NCI-H460 (cell line): ENCODE measurements at regions not wholly inside any gene's neighbourhood (a gene's known extent, or its start where the extent isn't known, plus 50 kb on each side); places are given as distances from the start of the nearest gene placed in this dataset.
"Not testable (repeated sequence)": the region's sequence is repeated elsewhere in the genome, so short reads cannot be mapped to it uniquely, and the experiment has no call there.

Source experiments
- DNase-seq: peaks from one replicate; pipeline ENCODE4 v3.0.0-alpha.2; 2016; ENCODE audit warnings: low read depth; ENCODE audit errors: extremely low read depth

DNA sequence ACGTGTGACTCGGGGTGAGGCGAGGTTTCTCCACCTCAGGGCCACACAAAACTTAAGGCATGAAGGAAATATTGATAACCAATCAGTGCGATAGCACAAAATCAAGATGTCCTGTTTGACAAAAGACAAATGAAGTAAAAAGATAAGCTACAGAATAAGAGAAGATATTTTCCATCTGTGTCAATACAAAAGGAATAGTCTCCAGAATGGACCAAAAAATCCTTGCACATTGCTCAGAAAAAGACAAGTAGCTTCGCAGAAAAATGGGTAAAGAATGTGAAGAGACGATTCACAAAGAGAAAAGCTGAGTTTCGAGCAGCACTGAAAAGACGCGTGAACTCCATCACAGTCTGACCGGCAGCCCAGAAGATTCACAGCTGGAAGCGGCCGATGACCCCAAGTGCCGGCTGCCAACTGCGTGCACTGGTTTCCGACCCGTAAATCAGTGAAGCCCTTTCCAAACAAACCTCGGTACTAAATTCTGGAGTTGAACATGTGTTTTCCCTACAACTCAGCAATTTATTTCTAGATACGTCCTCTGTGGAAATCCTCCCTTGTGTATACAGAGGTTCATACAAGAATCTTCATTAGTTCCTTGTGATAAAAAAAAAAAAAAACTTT is 308.4 kb downstream of the BRD1 start:
- no peak for DNase-seq

DNA sequence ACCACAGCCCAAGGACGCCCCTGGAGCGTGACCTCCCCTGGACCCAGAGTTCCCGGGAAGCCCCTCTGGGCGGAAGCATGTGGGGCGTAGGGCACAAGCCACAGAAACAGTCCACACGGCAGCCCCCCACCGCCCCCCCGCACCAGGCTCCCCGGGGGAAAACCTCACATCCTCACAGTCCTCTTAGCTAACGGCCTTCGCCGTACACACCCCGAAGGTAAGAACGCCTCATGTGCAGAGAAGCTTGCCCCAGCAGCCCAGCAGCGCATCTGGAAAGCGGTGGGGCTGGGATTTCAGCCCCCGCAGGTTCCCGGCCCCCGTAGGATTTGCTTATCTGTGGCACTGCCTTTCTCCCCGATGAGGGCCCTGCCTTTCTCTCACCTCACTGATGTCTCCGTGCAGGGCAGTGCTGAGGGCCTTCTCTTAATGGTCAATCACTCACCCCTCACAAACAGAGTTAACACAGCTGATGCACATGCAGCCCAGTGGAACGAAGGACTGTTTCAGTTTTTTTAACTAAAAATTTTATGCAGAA is 309.2 kb downstream of the BRD1 start:
- DNase-seq: no peak

DNA sequence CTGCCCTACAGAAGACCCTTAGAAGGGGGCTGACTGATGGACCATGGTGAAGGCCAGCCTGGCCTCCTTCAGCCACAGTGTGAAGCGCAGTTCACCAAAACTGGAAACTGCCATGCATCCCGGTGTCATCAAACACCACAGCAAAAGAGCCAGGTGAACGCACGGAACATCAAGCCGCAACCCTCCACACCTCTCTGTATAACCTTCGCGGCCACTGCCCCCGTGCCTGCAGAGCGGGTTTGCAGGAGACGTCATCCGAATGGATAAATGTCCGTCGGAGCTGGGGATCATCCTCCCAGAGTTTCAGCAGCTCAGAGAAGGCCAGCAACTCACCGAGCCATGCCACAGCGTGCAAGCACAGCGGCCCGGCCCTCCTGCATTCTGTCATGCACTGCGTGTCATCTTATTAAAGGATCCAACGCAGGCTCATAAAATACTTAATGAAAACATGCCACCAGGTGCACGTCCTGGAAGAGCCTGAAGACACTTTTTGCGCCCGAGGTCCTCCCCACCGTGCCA is 309.9 kb downstream of the BRD1 start:
- DNase-seq: no peak

DNA sequence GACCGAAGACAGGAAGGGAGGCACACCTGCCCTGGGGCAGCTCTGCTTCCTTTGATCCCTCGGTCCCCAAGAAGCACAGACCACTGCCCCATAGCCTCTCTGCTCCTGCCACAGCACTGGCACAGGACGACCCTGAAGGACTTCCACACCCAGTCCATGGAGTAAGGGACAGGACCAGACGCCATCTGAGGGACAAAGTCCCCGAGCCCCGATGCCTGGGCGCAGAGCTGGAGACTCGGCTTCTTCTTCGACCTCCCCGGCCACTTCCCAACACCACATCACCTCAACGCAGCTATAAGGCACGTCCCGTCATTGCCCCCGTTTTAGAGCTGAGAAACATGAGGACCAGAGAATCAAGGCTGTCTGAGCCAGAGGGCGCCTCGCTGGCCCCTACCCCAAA is 310.5 kb downstream of the BRD1 start:
- DNase-seq: no peak

DNA sequence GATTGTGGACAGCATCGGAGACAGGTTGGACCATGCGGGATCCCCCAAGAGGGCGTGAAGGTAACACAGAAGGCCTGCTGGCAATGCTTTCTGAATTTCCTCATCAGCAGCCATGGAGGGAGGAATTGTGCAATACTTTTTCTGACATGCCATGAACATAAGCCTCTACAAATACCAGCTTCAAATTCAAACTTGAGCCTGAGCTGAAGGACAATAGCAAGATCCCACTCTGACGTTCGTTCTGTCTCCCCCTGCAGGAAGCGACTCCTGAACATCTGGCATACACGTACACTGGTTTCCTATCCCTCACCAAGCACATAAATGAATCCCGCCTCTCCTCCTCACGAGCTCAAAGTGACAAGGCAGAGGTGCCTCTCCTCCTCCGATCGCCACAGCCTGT is 312.2 kb downstream of the BRD1 start:
- DNase-seq: no peak

DNA sequence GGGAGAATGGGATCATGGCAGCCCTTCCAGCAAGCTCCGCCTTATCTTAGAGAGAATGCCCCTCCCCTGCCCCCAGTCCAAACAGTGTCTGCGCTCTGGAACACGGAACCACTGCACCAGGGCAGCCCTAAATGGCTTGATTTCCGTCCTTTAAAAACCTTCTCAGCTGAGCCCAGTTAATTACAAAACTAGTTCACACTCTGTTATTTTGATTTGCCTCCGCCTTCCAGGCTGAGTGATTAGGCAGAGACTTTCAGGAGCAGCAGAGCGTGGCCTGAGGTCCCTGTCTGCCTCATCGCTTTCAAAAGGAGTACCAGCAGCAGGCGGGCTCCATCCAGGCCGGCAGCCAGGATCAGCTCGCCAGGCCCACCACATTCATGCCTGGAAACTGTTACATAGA is 313.0 kb downstream of the BRD1 start:
- DNase-seq: no peak

DNA sequence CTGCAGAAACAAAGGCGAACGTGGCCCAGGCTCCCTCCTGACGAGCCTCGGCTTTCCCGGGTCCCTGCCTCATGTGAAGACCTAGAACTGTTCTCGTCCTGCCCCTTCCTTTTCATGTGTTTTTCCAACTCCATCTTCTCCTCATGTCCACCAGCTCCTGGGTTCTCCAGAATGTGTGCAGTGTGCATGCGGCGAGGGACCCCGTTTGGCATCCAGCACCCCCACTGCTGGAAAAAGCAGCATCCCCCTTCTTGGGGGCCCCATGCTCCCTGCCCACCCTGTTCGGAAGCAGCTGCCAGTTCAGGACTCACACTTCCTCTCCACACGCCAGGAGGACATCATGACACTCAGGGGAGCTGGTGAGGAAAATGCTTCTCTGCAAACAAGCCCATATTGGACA is 313.5 kb downstream of the BRD1 start:
- DNase-seq: no peak

DNA sequence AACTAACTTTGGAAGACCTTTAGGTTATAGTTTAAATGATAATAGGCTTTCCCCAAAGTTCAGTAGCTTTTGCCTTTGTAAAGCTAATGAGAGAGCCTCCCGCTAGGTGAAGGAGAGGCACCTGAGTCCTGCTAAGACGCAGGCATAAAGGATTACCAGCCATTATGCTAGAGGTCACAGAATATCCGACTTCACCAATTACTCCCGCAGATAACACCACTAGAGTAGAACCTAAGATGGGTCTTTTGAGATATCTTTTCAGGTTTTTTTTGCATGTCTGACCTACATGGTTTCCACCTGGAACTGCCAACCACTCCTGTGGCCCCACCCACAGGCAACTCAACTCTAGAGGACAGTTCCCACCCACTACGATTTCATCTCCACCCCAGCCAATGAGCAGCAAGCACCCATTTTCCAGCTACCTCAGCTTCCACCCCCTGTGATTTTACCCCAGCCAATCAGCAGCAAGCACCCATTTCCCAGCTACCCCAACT is 314.3 kb downstream of the BRD1 start:
- no peak for DNase-seq

DNA sequence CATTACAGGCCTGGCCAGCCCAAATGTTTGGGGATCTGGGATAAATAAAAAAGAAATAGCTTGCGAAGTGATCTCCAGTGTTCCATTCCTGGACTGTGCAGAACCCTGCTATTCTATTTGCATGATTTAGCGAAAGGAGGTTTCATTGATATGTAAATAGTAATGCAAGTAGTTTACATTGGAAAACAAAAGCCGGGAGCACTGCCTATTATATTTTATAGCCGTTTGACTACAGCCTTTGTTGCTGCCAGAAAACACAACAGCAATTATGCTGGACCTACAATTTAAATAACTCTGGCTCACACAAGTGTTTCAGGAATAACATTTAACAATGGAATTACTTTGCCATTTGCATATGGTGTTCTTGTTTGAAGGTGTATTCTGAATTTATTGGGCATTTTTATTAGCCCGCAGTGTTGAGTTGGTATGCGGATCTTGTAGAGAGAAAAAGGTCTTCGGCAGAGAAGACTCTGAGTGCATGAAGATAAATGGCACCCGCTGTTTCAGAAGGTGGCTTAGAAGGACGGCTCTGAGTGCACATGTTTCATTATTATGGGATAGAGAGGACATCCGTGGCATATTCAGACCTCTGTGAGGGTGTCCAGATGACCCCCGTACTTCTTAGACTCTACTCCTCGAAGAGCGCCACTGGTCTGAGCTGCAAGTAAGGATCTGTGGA is 315.0 kb downstream of the BRD1 start:
- DNase-seq: no peak

DNA sequence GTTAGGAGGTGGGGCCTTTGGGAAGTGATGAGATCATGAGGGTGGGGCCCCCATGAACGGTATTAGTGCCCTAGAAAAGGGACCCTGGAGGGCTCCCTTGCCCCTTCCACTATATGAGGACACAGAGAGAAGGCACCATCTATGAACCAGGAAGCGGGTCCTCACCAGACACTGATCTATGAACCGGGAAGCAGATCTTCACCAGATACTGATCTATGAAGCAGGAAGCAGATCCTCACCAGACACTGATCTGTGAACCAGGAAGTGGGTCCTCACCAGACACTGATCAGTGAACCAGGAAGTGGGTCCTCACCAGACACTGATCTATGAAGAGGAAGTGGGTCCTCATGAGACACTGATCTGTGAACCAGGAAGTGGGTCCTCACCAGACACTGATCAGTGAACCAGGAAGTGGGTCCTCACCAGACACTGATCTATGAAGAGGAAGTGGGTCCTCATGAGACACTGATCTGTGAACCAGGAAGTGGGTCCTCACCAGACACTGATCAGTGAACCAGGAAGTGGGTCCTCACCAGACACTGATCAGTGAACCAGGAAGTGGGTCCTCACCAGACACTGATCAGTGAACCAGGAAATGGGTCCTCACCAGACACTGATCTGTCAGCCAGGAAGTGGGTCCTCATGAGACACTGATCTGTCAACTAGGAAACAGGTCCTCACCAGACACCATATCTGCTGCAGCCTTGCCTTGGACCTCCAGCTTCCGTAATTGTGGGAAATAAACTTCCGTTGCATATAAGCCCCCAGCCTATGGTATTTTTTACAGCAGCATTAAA is 316.1 kb downstream of the BRD1 start:
- not testable (repeated sequence) for DNase-seq

DNA sequence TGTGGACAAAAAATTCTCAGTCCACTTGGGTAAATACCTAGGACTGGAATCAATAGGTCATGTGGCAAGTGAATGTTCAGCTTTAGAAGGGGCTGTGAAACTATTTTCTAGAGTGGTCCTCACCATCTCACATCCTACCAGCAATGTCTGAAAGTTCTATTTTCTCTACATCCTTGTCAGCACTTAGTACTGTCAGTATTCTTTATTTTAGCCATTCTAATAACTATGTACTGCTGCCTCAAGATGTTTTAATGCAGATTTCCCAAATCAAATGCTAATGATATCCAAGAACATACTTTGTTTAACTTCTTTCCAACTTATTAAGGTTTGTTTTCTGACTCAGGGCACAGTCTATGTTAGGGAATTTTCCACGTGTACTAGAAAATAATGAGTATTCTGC is 317.0 kb downstream of the BRD1 start:
- DNase-seq: no peak

DNA sequence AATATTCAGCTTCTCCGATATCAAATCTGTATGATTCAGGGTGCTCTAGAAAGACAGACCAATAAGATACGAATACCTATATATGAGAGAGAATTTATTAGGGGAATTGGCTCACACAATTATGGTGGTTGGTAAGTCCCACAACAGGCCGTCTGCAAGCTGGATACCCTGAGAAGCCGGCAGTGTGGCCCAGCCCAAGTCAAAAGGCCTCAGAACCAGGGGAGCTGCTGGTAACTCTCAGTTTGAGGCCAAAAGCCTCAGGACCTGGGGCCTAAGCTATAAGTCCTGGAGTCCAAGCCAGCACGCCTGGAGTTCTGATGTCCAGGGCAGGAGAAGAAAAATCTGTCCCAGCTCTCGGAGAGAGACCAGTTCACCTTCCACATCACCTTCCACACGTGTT is 318.7 kb downstream of the BRD1 start:
- DNase-seq: no peak

DNA sequence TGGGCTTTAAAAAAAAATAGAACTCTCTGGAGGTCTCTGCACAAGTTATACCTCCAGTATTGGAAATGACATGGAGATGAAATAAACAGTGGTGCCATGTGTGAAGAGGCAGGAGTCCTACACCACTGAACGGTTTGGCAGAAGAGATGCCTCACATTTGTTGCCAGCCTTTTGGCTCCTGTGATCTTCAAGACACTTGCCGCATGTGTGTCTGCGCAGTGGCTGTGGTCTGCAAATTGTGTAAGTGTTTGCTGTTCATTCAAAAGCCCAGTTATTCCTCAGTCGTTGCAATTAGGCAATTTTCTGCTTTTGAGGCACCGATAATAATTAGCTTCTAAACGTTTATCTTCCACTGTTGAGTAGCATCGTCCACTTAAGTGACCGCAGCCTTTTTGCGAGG is 319.1 kb downstream of the BRD1 start:
- DNase-seq: no peak

DNA sequence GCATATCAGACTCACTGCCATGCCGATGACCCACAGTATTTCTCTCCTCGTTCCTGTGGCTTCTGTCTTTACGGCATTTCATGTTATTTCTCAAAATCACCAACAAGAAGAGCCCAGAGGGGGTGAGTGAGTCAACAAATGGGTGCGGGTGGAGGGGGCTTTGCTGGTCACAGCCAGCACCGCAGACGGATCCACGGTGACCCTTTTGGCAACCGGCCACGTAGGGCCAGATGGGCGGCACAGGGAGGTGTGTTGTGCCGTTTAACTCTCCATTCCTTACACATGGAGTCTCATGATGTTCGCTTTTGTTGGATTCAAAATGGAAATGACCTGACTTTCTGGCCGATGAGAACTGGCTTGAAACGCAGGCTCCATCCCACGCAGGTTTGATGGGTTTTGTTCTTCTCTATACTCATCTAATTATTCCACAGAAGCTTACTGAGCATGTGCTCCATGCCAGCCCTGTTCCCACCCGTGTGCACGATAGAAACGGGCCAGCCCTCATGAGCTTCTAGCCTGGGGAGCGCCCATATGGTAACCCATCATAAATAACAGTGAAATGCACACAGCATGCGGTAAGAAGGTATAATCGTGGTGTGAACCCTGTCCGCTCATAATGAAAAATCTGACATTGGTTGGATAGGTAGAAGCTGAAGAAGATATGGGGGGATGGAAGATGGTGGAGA is 319.9 kb downstream of the BRD1 start:
- no peak for DNase-seq

DNA sequence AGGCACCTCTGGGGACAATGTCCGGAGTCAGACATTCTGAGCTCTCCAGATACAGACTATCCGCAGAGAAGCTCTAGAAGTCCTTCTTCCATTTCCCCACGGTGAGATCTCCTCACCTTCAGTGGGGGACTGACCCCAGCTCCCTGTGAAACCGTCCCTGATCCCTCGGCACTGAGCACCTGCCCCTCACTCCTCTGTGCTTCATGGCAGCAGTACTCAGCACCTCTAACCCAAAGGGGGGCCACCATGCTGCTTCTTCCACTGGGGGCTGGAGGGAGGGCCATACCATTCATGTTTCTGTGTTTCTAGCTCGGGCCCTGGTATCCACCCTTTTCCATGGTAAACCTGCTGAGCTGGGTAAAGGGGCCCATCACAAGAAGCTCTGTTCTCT is 321.7 kb downstream of the BRD1 start:
- DNase-seq: no peak

DNA sequence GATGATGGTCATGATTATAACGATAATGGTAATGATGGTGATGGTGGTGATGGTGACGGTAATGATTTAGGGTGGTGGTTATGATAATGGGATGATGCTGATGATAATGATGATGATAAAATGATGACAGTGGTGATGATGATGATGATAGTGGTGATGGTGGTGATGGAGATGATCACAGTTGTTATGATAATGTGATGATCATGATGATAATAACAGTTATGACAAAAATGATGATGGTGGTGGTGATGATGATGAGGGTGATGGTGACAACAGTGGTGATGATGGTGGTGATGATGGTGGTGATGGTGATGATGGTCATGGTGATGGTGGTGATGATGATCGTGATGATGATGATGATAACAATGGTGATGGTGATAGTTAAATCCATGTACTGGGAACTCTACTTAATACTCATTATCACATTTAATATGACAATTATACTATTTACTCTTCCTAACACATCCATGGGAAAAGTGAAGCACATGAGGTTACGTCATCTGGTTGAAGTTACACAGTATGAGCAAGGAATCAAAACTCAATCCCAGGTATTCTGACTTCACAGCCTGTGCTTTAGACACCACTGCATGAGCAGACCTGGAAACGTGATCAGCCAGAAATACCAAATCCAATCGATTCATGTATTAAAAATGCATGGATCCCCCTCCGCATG is 322.2 kb downstream of the BRD1 start:
- DNase-seq: no peak

DNA sequence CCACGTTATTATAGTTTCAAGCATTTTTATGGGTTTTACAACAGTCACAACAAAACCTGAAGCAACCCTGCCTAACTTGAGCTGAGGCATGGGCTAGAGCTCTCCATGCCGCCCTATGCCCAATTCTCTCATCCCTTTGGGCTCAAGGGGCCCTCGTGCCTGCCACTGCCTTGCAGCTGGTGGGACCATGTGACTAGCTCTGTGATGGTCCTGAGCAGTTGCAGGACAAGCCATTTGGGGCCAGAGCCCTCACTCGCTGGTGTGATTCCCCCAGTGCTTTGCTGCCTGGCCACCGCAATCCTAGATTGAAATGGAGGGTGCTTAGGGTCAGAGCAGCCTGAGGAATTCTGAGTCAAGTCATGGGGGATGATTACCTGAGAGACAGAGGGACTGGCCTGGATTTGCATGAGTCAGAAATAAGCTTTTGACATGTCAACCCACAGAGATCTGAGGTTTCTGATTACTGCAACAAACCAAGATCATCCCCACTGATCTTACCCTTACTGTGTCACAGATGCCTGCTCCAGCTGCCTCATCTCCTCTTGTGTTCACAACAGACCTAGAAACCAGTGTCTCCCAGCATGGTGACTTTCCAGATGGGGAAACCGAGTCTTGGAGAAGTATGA is 323.7 kb downstream of the BRD1 start:
- no peak for DNase-seq

DNA sequence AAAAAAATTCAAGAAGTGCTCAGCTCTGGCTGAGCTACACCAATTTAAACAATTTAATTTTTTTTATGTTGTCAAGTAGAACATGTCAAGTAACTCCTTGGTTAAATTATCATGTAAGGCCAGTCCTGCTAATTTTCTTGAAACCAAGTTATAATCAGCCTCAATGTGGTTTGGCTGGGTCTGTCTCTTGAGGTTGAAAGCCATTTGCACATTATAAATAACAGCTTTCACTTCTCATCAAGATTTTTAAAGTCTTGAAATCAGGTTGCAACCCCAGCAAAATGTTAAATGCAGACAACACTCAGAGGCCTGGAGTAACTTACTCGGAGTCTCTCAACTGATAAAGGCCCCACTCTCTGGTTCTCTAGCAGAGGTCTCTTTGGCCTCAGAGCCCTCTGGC is 324.4 kb downstream of the BRD1 start:
- DNase-seq: no peak

DNA sequence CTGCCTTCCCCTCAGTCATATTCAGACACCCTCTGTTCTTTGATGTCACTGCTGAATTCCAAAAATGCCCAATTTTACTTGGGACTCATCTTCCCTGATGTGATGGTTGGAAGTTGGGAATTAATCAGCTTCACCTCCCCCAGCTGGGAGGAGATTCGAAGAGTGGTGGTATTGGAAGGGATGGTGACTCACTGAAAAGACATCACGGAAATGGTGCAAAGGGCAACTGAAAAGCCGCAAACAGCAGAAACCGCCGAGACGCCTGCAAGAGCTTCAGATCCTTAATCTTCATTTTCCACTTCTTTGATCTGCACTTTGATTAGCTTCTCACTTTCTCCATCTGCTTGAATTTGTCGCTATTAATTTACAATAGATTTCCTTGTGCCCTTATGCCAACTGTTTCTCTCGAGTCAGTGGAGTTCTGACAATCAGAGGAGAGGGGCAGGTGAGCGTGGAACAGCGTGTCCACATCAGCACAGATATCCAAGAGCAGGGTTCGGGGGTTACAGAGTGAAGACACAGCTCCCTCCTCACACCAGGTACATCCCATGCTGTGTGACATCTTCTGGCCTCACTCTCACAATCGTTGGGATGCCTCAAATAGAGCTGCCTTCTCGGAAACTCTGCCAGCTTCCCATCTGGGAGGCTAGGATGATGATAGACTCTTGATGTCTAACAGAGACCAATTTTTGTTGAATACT is 325.4 kb downstream of the BRD1 start:
- no peak for DNase-seq
